NCI-H1417 treated with DMSO at 0.1 percent for 48 hours (cell line): ENCODE measurements at regions not wholly inside any gene's neighbourhood (a gene's known extent, or its start where the extent isn't known, plus 50 kb on each side); places are given as distances from the start of the nearest gene placed in this dataset.

Experiments used
- DNase-seq: peaks from one replicate; lab custom pipeline; 2025; lab: John Stamatoyannopoulos, UW

GRCh38 chr10:81021428-81022129, 483.9 kb downstream of the SH2D4B start:
- no peak for DNase-seq

GRCh38 chr10:81026591-81026990, 488.9 kb downstream of the SH2D4B start:
- no peak for DNase-seq

- no peak for DNase-seq
Observed at GRCh38 chr10:81027223-81027622, 489.5 kb downstream of the SH2D4B start.

- DNase-seq: no peak
Observed at GRCh38 chr10:81027706-81028105, 490.0 kb downstream of the SH2D4B start.

- DNase-seq: no peak
Observed at GRCh38 chr10:81031774-81032173, 494.1 kb downstream of the SH2D4B start.

- no peak for DNase-seq
Observed at GRCh38 chr10:81034383-81034782, 496.7 kb downstream of the SH2D4B start.

- DNase-seq: no peak
Observed at GRCh38 chr10:81036257-81036656, 498.6 kb downstream of the SH2D4B start.

- no peak for DNase-seq
Observed at GRCh38 chr10:81040031-81040430, 502.3 kb downstream of the SH2D4B start.

GRCh38 chr10:81040940-81041339, 503.2 kb downstream of the SH2D4B start:
- no peak for DNase-seq

GRCh38 chr10:81042647-81043046, 504.9 kb downstream of the SH2D4B start:
- no peak for DNase-seq

GRCh38 chr10:81065474-81065873, 527.8 kb downstream of the SH2D4B start:
- DNase-seq: no peak

- no peak for DNase-seq
Observed at GRCh38 chr10:81068460-81068859, 530.8 kb downstream of the SH2D4B start.

GRCh38 chr10:81071087-81071796, 533.5 kb downstream of the SH2D4B start:
- no peak for DNase-seq

- DNase-seq: no peak
Observed at GRCh38 chr10:81073155-81073554, 535.5 kb downstream of the SH2D4B start.

- no peak for DNase-seq
Observed at GRCh38 chr10:81081887-81082620, 544.4 kb downstream of the SH2D4B start.

GRCh38 chr10:81082621-81083376, 545.1 kb downstream of the SH2D4B start:
- no peak for DNase-seq

- no peak for DNase-seq
Observed at GRCh38 chr10:81093056-81093455, 555.4 kb downstream of the SH2D4B start.

- DNase-seq: no peak
Observed at GRCh38 chr10:81095238-81095637, 557.5 kb downstream of the SH2D4B start.

GRCh38 chr10:81096558-81096957, 558.9 kb downstream of the SH2D4B start:
- no peak for DNase-seq

- DNase-seq: no peak
Observed at GRCh38 chr10:81101062-81101461, 563.4 kb downstream of the SH2D4B start.

GRCh38 chr10:81104494-81104893, 566.8 kb downstream of the SH2D4B start:
- no peak for DNase-seq

GRCh38 chr10:81108516-81109199, 571.0 kb downstream of the SH2D4B start:
- DNase-seq: no peak
